K562 (cell line): ENCODE measurements at regions not wholly inside any gene's neighbourhood (a gene's known extent, or its start where the extent isn't known, plus 50 kb on each side); places are given as distances from the start of the nearest gene placed in this dataset.

ENCODE experiments used
- ATAC-seq: fragments of 200-7000 bp; cut with Tn5 transposase; 3 replicates; pipeline ENCODE4 v1.9.1; 2020; ENCODE audit warnings: moderate library complexity
- BruUV-seq: library from RNA; stranded (reverse); fragments of 400-500 nt; replicated peaks from 2 replicates; lab custom pipeline; 2021; lab: Mats Ljungman, UMichigan
- CTCF ChIA-PET: fragments of 300-600 bp; formaldehyde crosslinking; extraction: SDS; loops from one replicate; lab custom pipeline; 2021; ENCODE audit warnings: low intra/inter-chr PET ratio; lab: Yijun Ruan, JAX
- POLR2A ChIA-PET: fragments of 300-600, 350-650 bp; sonication (Branson Sonifier 250); formaldehyde crosslinking; extraction: SDS; loops from one replicate; lab custom pipeline; 2021; ENCODE audit warnings: antibody characterized with exemption, inconsistent platforms; lab: Yijun Ruan, JAX
- DNase-seq, 4 experiments: peaks; one replicate each; pipeline versions ENCODE4 v3.0.0 to v3.0.0-alpha.2; 2011 to 2018; ENCODE audit warnings: low spot score in 3 of 4, mixed read lengths in 3 of 4; ENCODE audit errors: extremely low read depth in 1 of 4
- FAIRE-seq: peaks from 2 replicates; lab custom pipeline; 2011; peaks lifted over from hg19 to GRCh38; lab: Jason Lieb, UNC
- H2AFZ ChIP-seq: 2 replicates; pipeline ENCODE4 v1.6.0; 2011; ENCODE audit warnings: low read depth, low read length, control low read depth, inconsistent platforms
- H3K27ac ChIP-seq: fragments of 200-600 bp; 3 replicates; pipeline ENCODE4 v1.8.0; 2011; ENCODE audit warnings: low read depth, mild to moderate bottlenecking, control low read depth, inconsistent platforms, low read length, moderate library complexity, mixed read lengths; ENCODE audit errors: extremely low read depth
- H3K27me3 ChIP-seq, 2 experiments: fragments of 300-600 bp in 1 of 2; 2 replicates in 1 of 2; 3 replicates in 1 of 2; pipeline versions ENCODE4 v1.6.0 to v1.8.0; 2011; ENCODE audit warnings: inconsistent platforms in 2 of 2, low read length in 2 of 2, mild to moderate bottlenecking in 1 of 2, mixed read lengths in 1 of 2, moderate library complexity in 1 of 2; ENCODE audit not compliant: control insufficient read depth in 2 of 2, insufficient read depth in 2 of 2
- H3K36me3 ChIP-seq: fragments of 300-600 bp; 3 replicates; pipeline ENCODE4 v1.8.0; 2011; ENCODE audit warnings: mild to moderate bottlenecking, low read length, inconsistent platforms; ENCODE audit not compliant: control insufficient read depth, insufficient read depth
- H3K4me1 ChIP-seq, 2 experiments: fragments of 200-600 bp in 1 of 2; replicated peaks in 1 of 2; 2 replicates in 1 of 2; 3 replicates in 1 of 2; pipeline versions ENCODE4 v1.5.1 to v1.8.0; 2011; ENCODE audit warnings: inconsistent platforms in 2 of 2, low read length in 2 of 2, mild to moderate bottlenecking in 1 of 2, mixed read lengths in 1 of 2, moderate library complexity in 1 of 2; ENCODE audit not compliant: control insufficient read depth in 2 of 2, insufficient read depth in 2 of 2
- H3K4me2 ChIP-seq: 2 replicates; pipeline ENCODE4 v1.6.1; 2011; ENCODE audit warnings: low read length, control low read depth, inconsistent platforms, mixed read lengths; ENCODE audit not compliant: insufficient read depth
- H3K4me3 ChIP-seq: fragments of 200-600 bp; sonication (generic), shearing (Covaris generic); 2 replicates; pipeline ENCODE4 v1.5.1; 2016; ENCODE audit warnings: control low read depth, inconsistent platforms
- H3K79me2 ChIP-seq: fragments of 200-600 bp; 3 replicates; pipeline ENCODE4 v1.8.0; 2011; ENCODE audit warnings: low read length, inconsistent platforms; ENCODE audit not compliant: control insufficient read depth, insufficient read depth
- H3K9ac ChIP-seq, 2 experiments: 2 replicates each; pipeline versions ENCODE4 v1.6.0 to v1.6.1; 2011; ENCODE audit warnings: low read depth in 2 of 2, low read length in 2 of 2, control low read depth in 1 of 2, inconsistent platforms in 1 of 2, mild to moderate bottlenecking in 1 of 2, mixed read lengths in 1 of 2; ENCODE audit not compliant: insufficient read depth in 1 of 2
- H3K9me1 ChIP-seq: one replicate; pipeline ENCODE4 v1.6.0; 2011; ENCODE audit warnings: inconsistent platforms, mild to moderate bottlenecking, low read length, moderate library complexity; ENCODE audit not compliant: control insufficient read depth, insufficient read depth
- H3K9me3 ChIP-seq: replicated peaks from 2 replicates; pipeline ENCODE4 v1.5.1; 2011; ENCODE audit warnings: low read depth, low read length, inconsistent platforms; ENCODE audit not compliant: control insufficient read depth, insufficient read depth
- H4K20me1 ChIP-seq: replicated peaks from 2 replicates; pipeline ENCODE4 v1.6.1; 2011; ENCODE audit warnings: low read length, inconsistent platforms, mixed read lengths; ENCODE audit not compliant: control insufficient read depth, insufficient read depth
- BCLAF1 ChIP-seq, 2 experiments: fragments of 450-650 bp in 1 of 2; IDR thresholded peaks; 2 replicates each; pipeline ENCODE4 v1.6.1; 2011 to 2017; ENCODE audit warnings: low read depth in 2 of 2, antibody characterized with exemption in 1 of 2, borderline replicate concordance in 1 of 2, low read length in 1 of 2, mild to moderate bottlenecking in 1 of 2, mixed read lengths in 1 of 2; ENCODE audit not compliant: control insufficient read depth in 1 of 2
- HMG20A ChIP-seq: fragments of 450-650 bp; formaldehyde crosslinking; conservative IDR thresholded peaks from 2 replicates; pipeline ENCODE4 v1.4.0; 2020; ENCODE audit warnings: mild to moderate bottlenecking, mixed read lengths
- HNRNPH1 ChIP-seq: fragments of 200-400 bp; formaldehyde crosslinking; optimal IDR thresholded peaks from 2 replicates; pipeline ENCODE3; 2017; ENCODE audit warnings: low read depth, mild to moderate bottlenecking, low read length, moderate library complexity
- MTF1 ChIP-seq: fragments of 250-450 bp; sonication (Bioruptor Pico); IDR thresholded peaks from 2 replicates; pipeline ENCODE4 v1.9.0; 2021; ENCODE audit warnings: moderate library complexity, mild to moderate bottlenecking, inconsistent platforms, borderline replicate concordance
- NBN ChIP-seq: fragments of 450-650 bp; IDR thresholded peaks from 2 replicates; pipeline ENCODE4 v1.6.1; 2016; ENCODE audit warnings: low read depth, mild to moderate bottlenecking
- NFE2L1 ChIP-seq: fragments of 450-650 bp; IDR thresholded peaks from 2 replicates; pipeline ENCODE4 v1.6.1; 2016; ENCODE audit warnings: missing genetic modification characterization, low read depth, mild to moderate bottlenecking, missing compliant biosample characterization, moderate library complexity, borderline replicate concordance
- PHF8 ChIP-seq: fragments of 200-600 bp; sonication (generic); IDR thresholded peaks from 2 replicates; pipeline ENCODE4 v1.6.1; 2012; ENCODE audit warnings: mixed run types, mild to moderate bottlenecking, inconsistent platforms, low read length, moderate library complexity, borderline replicate concordance
- POLR3A ChIP-seq: IDR thresholded peaks from 2 replicates; pipeline ENCODE4 v1.6.1; 2011; ENCODE audit warnings: borderline replicate concordance, mild to moderate bottlenecking, moderate library complexity; ENCODE audit not compliant: insufficient read length, insufficient read depth; ENCODE audit errors: extremely low read depth
- PURB ChIP-seq: sonication (generic); formaldehyde crosslinking; IDR thresholded peaks from 2 replicates; pipeline ENCODE4 v1.9.0; 2021; ENCODE audit warnings: low read depth, mild to moderate bottlenecking, missing genetic modification reagents
- RBM25 ChIP-seq: fragments of 200-400 bp; formaldehyde crosslinking; IDR thresholded peaks from 2 replicates; pipeline ENCODE4 v1.6.1; 2018; ENCODE audit warnings: low read length, low read depth, moderate library complexity; ENCODE audit not compliant: severe bottlenecking
- SFPQ ChIP-seq: fragments of 200-400 bp; formaldehyde crosslinking; IDR thresholded peaks from 2 replicates; pipeline ENCODE4 v1.6.1; 2017; ENCODE audit warnings: mild to moderate bottlenecking, low read depth, low read length, moderate library complexity
- SOX6 ChIP-seq: fragments of 450-650 bp; IDR thresholded peaks from 2 replicates; pipeline ENCODE4 v1.6.1; 2014; ENCODE audit warnings: mild to moderate bottlenecking
- SRSF1 ChIP-seq: fragments of 200-400 bp; formaldehyde crosslinking; IDR thresholded peaks from 2 replicates; pipeline ENCODE4 v1.6.1; 2017; ENCODE audit warnings: mild to moderate bottlenecking, low read depth, low read length, moderate library complexity
- XRCC4 ChIP-seq: IDR thresholded peaks from one replicate; pipeline ENCODE4 v1.6.1; 2011; ENCODE audit not compliant: insufficient read depth, insufficient read length; ENCODE audit errors: extremely low read depth
- XRCC5 ChIP-seq: fragments of 200-400 bp; formaldehyde crosslinking; IDR thresholded peaks from 2 replicates; pipeline ENCODE4 v1.6.1; 2017; ENCODE audit warnings: low read depth, mild to moderate bottlenecking, low read length
- ZNF785 ChIP-seq: fragments of 250-450 bp; sonication (Bioruptor Pico); IDR thresholded peaks from 2 replicates; pipeline ENCODE4 v1.4.0; 2020; ENCODE audit warnings: mild to moderate bottlenecking
- WGBS: fragments of 100-300 bp; shearing (Covaris generic); methylation state at CpG from one replicate; pipeline ENCODE4 v1.1.6; 2016; ENCODE audit warnings: low coverage, mixed read lengths; ENCODE audit not compliant: insufficient coverage; ENCODE audit errors: missing lambda C conversion rate; 5-methylcytosine and 5-hydroxymethylcytosine counted together
- in situ Hi-C: fragments of 300-500 bp; cut with MboI; formaldehyde crosslinking; loops from 4 replicates; pipeline ENCODE4 v1.15.0; 2018; ENCODE audit warnings: inconsistent platforms, mixed read lengths
- intact Hi-C: fragments of 100-400 bp; cut with micrococcal nuclease; formaldehyde crosslinking; loops from 2 replicates; pipeline ENCODE4 v1.14.2; 2022

- no peaks in the 10 kb centered on the region for H3K9me3 ChIP-seq
- H3K27me3 ChIP-seq, result no peaks in the 10 kb centered on the region
- intact Hi-C loops, result no loop called here
- FAIRE-seq (no peak), DNase-seq (no peak), ATAC-seq (no peak)
- WGBS, result 0% methylated on average over 3 of the region's 3 CpGs
- H3K9ac ChIP-seq, result no peak overlapping the region
- in situ Hi-C loops, result no loop called here
- H4K20me1 ChIP-seq, result no peaks in the 10 kb centered on the region
- H3K4me2 ChIP-seq, result no peak overlapping the region
- ChIA-PET POLR2A (no interaction called here), CTCF (no interaction called here)
- no peak overlapping the region for H3K4me3 ChIP-seq
- no peaks in the 10 kb centered on the region for H3K36me3 ChIP-seq
- no peaks in the 10 kb centered on the region for H3K4me1 ChIP-seq
- no TSS peak for BruUV-seq
- no peak overlapping the region for H3K27ac ChIP-seq
- no peaks in the 10 kb centered on the region for H3K9me1 ChIP-seq
- H3K79me2 ChIP-seq, result no peaks in the 10 kb centered on the region
- H2AFZ ChIP-seq, result no peak overlapping the region
- TF ChIP-seq POLR3A (no peak), XRCC4 (no peak), XRCC5 (no peak), NBN (no peak), HNRNPH1 (no peak), RBM25 (no peak), PURB (no peak), SFPQ (no peak), SOX6 (no peak), SRSF1 (no peak), MTF1 (CRISPR knock-in tag) (no peak), BCLAF1 (IDR thresholded peaks at IDR 0.05; ENCODE audit: borderline replicate concordance in 1 of 2, control insufficient read depth in 1 of 2, low read depth in 2 of 2, low read length in 1 of 2) (no peak), ZNF785 (no peak), PHF8 (no peak), NFE2L1 (no peak), HMG20A (CRISPR knock-in tag) (no peak)
Observed at GRCh38 chr13:63628310-63628709, 2212.7 kb upstream of the PCDH20 start.
